Liver (tissue), 3 donors: ENCODE measurements at regions not wholly inside any gene's neighbourhood (a gene's known extent, or its start where the extent isn't known, plus 50 kb on each side); places are given as distances from the start of the nearest gene placed in this dataset.

Experiments used
- ATF3 ChIP-seq: IDR thresholded peaks from 2 replicates; pipeline ENCODE4 v1.6.1; 2016; ENCODE audit warnings: antibody characterized with exemption
- CTCF ChIP-seq: fragments of 150-350 bp; IDR thresholded peaks from 2 replicates; pipeline ENCODE4 v1.5.1; 2017; ENCODE audit warnings: improper control_type of control experiment, low read depth, low read length; ENCODE audit not compliant: missing input control
- FOXA1 ChIP-seq: IDR thresholded peaks from 2 replicates; pipeline ENCODE4 v1.6.1; 2016; ENCODE audit warnings: antibody characterized with exemption
- YY1 ChIP-seq: IDR thresholded peaks from 2 replicates; pipeline ENCODE4 v1.6.1; 2016; ENCODE audit warnings: antibody characterized with exemption, mild to moderate bottlenecking
- donor health status: healthy.
- donor health status: healthy.

- TF ChIP-seq YY1 (no peak), FOXA1 (no peak), ATF3 (no peak), CTCF (no peak)
These were observed 130.3 kb downstream of the ADRA2C start for GRCh38 chr4:3896441-3896840.
